SK-N-SH (cell line): ENCODE measurements at regions not wholly inside any gene's neighbourhood (a gene's known extent, or its start where the extent isn't known, plus 50 kb on each side); places are given as distances from the start of the nearest gene placed in this dataset.
A peak's percentile ranks its signal among the peaks of the same experiment; 100 is the strongest.

Experiments used
- CTCF ChIA-PET: fragments of 300-600, 350-600 bp; formaldehyde crosslinking; extraction: SDS; loops from one replicate; lab custom pipeline; 2021; lab: Yijun Ruan, JAX
- POLR2A ChIA-PET: fragments of 350-600 bp; sonication (Branson Sonifier 250); formaldehyde crosslinking; extraction: SDS; loops from one replicate; lab custom pipeline; 2020; ENCODE audit warnings: antibody characterized with exemption, inconsistent platforms; lab: Yijun Ruan, JAX
- DNase-seq: peaks from one replicate; pipeline ENCODE4 v3.0.0; 2012
- H2AFZ ChIP-seq: fragments of 200-600 bp; sonication (generic); 2 replicates; pipeline ENCODE4 v1.8.1; 2016; ENCODE audit warnings: antibody characterized with exemption, mild to moderate bottlenecking, low read depth
- H3F3A ChIP-seq: fragments of 200-600 bp; sonication (generic); replicated peaks from 2 replicates; pipeline ENCODE3; 2016; ENCODE audit warnings: antibody characterized with exemption, mild to moderate bottlenecking; ENCODE audit not compliant: insufficient read depth
- H3K27ac ChIP-seq, 2 experiments: fragments of 200-500 bp in 1 of 2; fragments of 200-600 bp in 1 of 2; sonication (Bioruptor generic) in 1 of 2; sonication (generic), shearing (Covaris generic) in 1 of 2; 2 replicates each; pipeline versions ENCODE4 v1.5.1 to v1.6.1; 2014 to 2016; ENCODE audit warnings: low read depth in 2 of 2, inconsistent platforms in 1 of 2, low read length in 1 of 2, mild to moderate bottlenecking in 1 of 2, mixed read lengths in 1 of 2
- H3K27me3 ChIP-seq: fragments of 200-600 bp; sonication (generic), shearing (Covaris generic); 2 replicates; pipeline ENCODE4 v1.6.1; 2016; ENCODE audit warnings: mixed run types; ENCODE audit not compliant: insufficient read depth
- H3K36me3 ChIP-seq, 2 experiments: fragments of 200-500 bp in 1 of 2; fragments of 200-600 bp in 1 of 2; sonication (Bioruptor generic) in 1 of 2; sonication (generic) in 1 of 2; replicated peaks in 1 of 2; 2 replicates each; pipeline versions ENCODE3 to v1.5.1; 2014 to 2016; ENCODE audit warnings: low read length in 1 of 2, mild to moderate bottlenecking in 1 of 2; ENCODE audit not compliant: insufficient read depth in 2 of 2, control insufficient read depth in 1 of 2
- H3K4me1 ChIP-seq, 2 experiments: fragments of 200-500 bp in 1 of 2; fragments of 200-600 bp in 1 of 2; sonication (Bioruptor generic) in 1 of 2; sonication (generic), shearing (Covaris generic) in 1 of 2; 2 replicates each; pipeline versions ENCODE4 v1.5.1 to v1.6.1; 2014 to 2016; ENCODE audit warnings: low read depth in 1 of 2, low read length in 1 of 2, mixed run types in 1 of 2; ENCODE audit not compliant: insufficient read depth in 2 of 2, control insufficient read depth in 1 of 2
- H3K4me2 ChIP-seq: fragments of 200-600 bp; sonication (generic), shearing (Covaris generic); 2 replicates; pipeline ENCODE4 v1.6.1; 2017; ENCODE audit warnings: mixed run types
- H3K4me3 ChIP-seq, 2 experiments: fragments of 200-500 bp in 1 of 2; fragments of 200-600 bp in 1 of 2; sonication (Bioruptor generic) in 1 of 2; sonication (generic), shearing (Covaris generic) in 1 of 2; 2 replicates each; pipeline versions ENCODE4 v1.5.1 to v1.8.1; 2014 to 2016; ENCODE audit warnings: low read depth in 2 of 2, inconsistent platforms in 1 of 2, low read length in 1 of 2, mild to moderate bottlenecking in 1 of 2, mixed read lengths in 1 of 2, moderate library complexity in 1 of 2
- H3K79me2 ChIP-seq: fragments of 200-600 bp; sonication (generic); 2 replicates; pipeline ENCODE4 v1.8.1; 2017; ENCODE audit warnings: mild to moderate bottlenecking; ENCODE audit not compliant: insufficient read depth
- H3K9ac ChIP-seq: fragments of 200-600 bp; sonication (generic); 2 replicates; pipeline ENCODE4 v1.6.1; 2017; ENCODE audit warnings: mixed run types
- H3K9me2 ChIP-seq: fragments of 200-600 bp; sonication (generic); 2 replicates; pipeline ENCODE4 v1.6.1; 2017; ENCODE audit warnings: mixed run types
- H3K9me3 ChIP-seq: fragments of 200-600 bp; sonication (generic); 2 replicates; pipeline ENCODE4 v1.6.1; 2017; ENCODE audit warnings: mixed run types, mild to moderate bottlenecking, moderate library complexity
- H4K20me1 ChIP-seq: fragments of 200-600 bp; sonication (generic); 2 replicates; pipeline ENCODE4 v1.6.1; 2017; ENCODE audit warnings: mild to moderate bottlenecking, mixed run types; ENCODE audit not compliant: insufficient read depth
- CTCF ChIP-seq: fragments of 200-600 bp; sonication (generic); IDR thresholded peaks from 2 replicates; pipeline ENCODE4 v1.6.1; 2017; ENCODE audit warnings: antibody characterized with exemption, mild to moderate bottlenecking, moderate library complexity
- ELF1 ChIP-seq: IDR thresholded peaks from 2 replicates; pipeline ENCODE4 v1.4.0; 2012
- EP300 ChIP-seq, 2 experiments: IDR thresholded peaks; 2 replicates each; pipeline versions ENCODE4 v1.4.0 to v1.6.1; 2012; ENCODE audit warnings: borderline replicate concordance in 1 of 2, low read depth in 1 of 2, low read length in 1 of 2
- EZH2phosphoT487 ChIP-seq: fragments of 200-600 bp; sonication (generic); IDR thresholded peaks from 2 replicates; pipeline ENCODE4 v1.6.1; 2017; ENCODE audit warnings: low read depth, mixed run types, mild to moderate bottlenecking, antibody characterized with exemption, moderate library complexity, borderline replicate concordance
- FOSL2 ChIP-seq: IDR thresholded peaks from 2 replicates; pipeline ENCODE4 v1.4.0; 2012; ENCODE audit warnings: low read depth, mild to moderate bottlenecking, moderate library complexity, borderline replicate concordance
- FOXM1 ChIP-seq: IDR thresholded peaks from 2 replicates; pipeline ENCODE4 v1.4.0; 2012; ENCODE audit warnings: low read depth, mild to moderate bottlenecking
- GATA2 ChIP-seq: sonication (generic); formaldehyde crosslinking; IDR thresholded peaks from 2 replicates; pipeline ENCODE4 v1.5.0; 2020; ENCODE audit warnings: mild to moderate bottlenecking, missing genetic modification reagents
- NRF1 ChIP-seq: IDR thresholded peaks from 2 replicates; pipeline ENCODE4 v1.6.1; 2012; ENCODE audit warnings: low read depth, mild to moderate bottlenecking, low read length
- RFX5 ChIP-seq: IDR thresholded peaks from 2 replicates; pipeline ENCODE4 v1.6.1; 2012; ENCODE audit warnings: mild to moderate bottlenecking, improper control_type of control experiment, low read length
- RXRA ChIP-seq: IDR thresholded peaks from 2 replicates; pipeline ENCODE4 v1.4.0; 2012; ENCODE audit warnings: low read depth, mild to moderate bottlenecking, borderline replicate concordance
- SIN3A ChIP-seq: IDR thresholded peaks from 2 replicates; pipeline ENCODE4 v1.6.1; 2012; ENCODE audit warnings: low read depth, mild to moderate bottlenecking, low read length, moderate library complexity, borderline replicate concordance
- SMC3 ChIP-seq: IDR thresholded peaks from 2 replicates; pipeline ENCODE4 v1.6.1; 2012; ENCODE audit warnings: low read depth, low read length, improper control_type of control experiment
- TCF12 ChIP-seq: IDR thresholded peaks from 2 replicates; pipeline ENCODE4 v1.4.0; 2012
- TEAD4 ChIP-seq: IDR thresholded peaks from 2 replicates; pipeline ENCODE4 v1.4.0; 2012; ENCODE audit warnings: mild to moderate bottlenecking, borderline replicate concordance; ENCODE audit not compliant: insufficient read depth
- WGBS: methylation state at CpG from one replicate; pipeline ENCODE4 v1.1.6; 2017; ENCODE audit warnings: low lambda C conversion rate; 5-methylcytosine and 5-hydroxymethylcytosine counted together
- TF ChIP-seq, protein P1 (sequence below): fragments of 150-350 bp; IDR thresholded peaks from 2 replicates; pipeline ENCODE4 v1.6.1; 2017; ENCODE audit warnings: antibody characterized with exemption, low read length, low read depth, borderline replicate concordance
- TF ChIP-seq, protein P2 (sequence below): IDR thresholded peaks from 2 replicates; pipeline ENCODE4; 2012
- TF ChIP-seq, protein P3 (sequence below): IDR thresholded peaks from 2 replicates; pipeline ENCODE4 v1.4.0; 2012; ENCODE audit warnings: low read depth, borderline replicate concordance

- TF ChIP-seq EZH2phosphoT487 (no peak), SIN3A (no peak), NRF1 (no peak), RXRA (no peak)
- TF ChIP-seq, protein P1, sequence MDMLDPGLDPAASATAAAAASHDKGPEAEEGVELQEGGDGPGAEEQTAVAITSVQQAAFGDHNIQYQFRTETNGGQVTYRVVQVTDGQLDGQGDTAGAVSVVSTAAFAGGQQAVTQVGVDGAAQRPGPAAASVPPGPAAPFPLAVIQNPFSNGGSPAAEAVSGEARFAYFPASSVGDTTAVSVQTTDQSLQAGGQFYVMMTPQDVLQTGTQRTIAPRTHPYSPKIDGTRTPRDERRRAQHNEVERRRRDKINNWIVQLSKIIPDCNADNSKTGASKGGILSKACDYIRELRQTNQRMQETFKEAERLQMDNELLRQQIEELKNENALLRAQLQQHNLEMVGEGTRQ, result no peak
These were observed 56.6 kb upstream of the MOCS2 start (continued) for GRCh38 chr5:53166183-53166495.

DNA sequence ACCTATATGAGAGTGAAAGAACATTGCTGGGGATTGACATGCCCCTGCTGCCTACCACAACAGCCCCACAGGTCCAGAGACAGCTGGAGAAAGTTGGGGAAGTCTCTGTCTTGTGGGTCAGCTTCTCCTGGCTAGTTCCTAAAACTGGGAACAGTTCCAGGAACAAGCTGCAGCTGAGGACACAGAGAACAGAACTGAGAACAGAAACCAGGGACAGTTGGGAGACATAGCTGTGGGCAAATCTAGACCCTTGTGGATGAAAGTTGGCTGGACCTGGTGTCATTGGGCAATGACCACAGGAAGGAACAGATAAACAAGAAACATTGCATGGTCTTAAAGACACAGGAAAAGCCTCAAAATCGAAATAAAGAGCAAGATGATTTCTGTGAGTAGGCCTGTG, 58.3 kb upstream of the MOCS2 start:
- WGBS, result 20% methylated on average over 1 of the region's 1 CpG
- ChIA-PET CTCF (no interaction called here), POLR2A (no interaction called here)
- Histone ChIP-seq H3K9me3 (no peaks in the 10 kb centered on the region), H3K27me3 (no peaks in the 10 kb centered on the region), H3K4me3 (no peak overlapping the region), H4K20me1 (no peaks in the 10 kb centered on the region), H2AFZ (peak overlapping the region; percentile 39; the same call in 1 of the 2 replicates), H3K9me2 (no peaks in the 10 kb centered on the region), H3K36me3 (no peaks in the 10 kb centered on the region), H3K4me1 (peaks cover 0 to 6% of the 10 kb centered on the region in 2 experiments; a peak in 1 of 4 replicates), H3K27ac (peak overlapping the region in 1 of 2 experiments; percentile 16; a peak in 1 of 4 replicates), H3F3A (no peaks in the 10 kb centered on the region), H3K9ac (no peak overlapping the region), H3K79me2 (no peaks in the 10 kb centered on the region), H3K4me2 (no peak overlapping the region)
- TF ChIP-seq SMC3, result no peak
- TF ChIP-seq CTCF, result no peak
- TF ChIP-seq, protein P2, sequence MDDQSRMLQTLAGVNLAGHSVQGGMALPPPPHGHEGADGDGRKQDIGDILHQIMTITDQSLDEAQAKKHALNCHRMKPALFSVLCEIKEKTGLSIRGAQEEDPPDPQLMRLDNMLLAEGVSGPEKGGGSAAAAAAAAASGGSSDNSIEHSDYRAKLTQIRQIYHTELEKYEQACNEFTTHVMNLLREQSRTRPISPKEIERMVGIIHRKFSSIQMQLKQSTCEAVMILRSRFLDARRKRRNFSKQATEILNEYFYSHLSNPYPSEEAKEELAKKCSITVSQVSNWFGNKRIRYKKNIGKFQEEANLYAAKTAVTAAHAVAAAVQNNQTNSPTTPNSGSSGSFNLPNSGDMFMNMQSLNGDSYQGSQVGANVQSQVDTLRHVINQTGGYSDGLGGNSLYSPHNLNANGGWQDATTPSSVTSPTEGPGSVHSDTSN, result no peak
- TF ChIP-seq NRF1, result no peak
- TF ChIP-seq, protein P3, sequence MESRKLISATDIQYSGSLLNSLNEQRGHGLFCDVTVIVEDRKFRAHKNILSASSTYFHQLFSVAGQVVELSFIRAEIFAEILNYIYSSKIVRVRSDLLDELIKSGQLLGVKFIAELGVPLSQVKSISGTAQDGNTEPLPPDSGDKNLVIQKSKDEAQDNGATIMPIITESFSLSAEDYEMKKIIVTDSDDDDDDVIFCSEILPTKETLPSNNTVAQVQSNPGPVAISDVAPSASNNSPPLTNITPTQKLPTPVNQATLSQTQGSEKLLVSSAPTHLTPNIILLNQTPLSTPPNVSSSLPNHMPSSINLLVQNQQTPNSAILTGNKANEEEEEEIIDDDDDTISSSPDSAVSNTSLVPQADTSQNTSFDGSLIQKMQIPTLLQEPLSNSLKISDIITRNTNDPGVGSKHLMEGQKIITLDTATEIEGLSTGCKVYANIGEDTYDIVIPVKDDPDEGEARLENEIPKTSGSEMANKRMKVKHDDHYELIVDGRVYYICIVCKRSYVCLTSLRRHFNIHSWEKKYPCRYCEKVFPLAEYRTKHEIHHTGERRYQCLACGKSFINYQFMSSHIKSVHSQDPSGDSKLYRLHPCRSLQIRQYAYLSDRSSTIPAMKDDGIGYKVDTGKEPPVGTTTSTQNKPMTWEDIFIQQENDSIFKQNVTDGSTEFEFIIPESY, result no peak
- TF ChIP-seq RFX5, result no peak
- no peak for TF ChIP-seq SIN3A
- no peak for TF ChIP-seq FOSL2
- no peak for TF ChIP-seq EP300 (IDR thresholded peaks at IDR 0.05; ENCODE audit: borderline replicate concordance in 1 of 2, low read depth in 1 of 2, low read length in 1 of 2)
- no peak for TF ChIP-seq RXRA
- no peak for TF ChIP-seq TEAD4
- TF ChIP-seq TCF12, result no peak
- no peak for TF ChIP-seq ELF1
- TF ChIP-seq FOXM1, result no peak
- TF ChIP-seq EZH2phosphoT487, result no peak
- no peak for TF ChIP-seq GATA2 (CRISPR knock-in tag)
- DNase-seq, result no peak
